Choroid plexus epithelial cell (primary cell): ENCODE measurements at regions not wholly inside any gene's neighbourhood (a gene's known extent, or its start where the extent isn't known, plus 50 kb on each side); places are given as distances from the start of the nearest gene placed in this dataset.

Experiments
- DNase-seq: peaks from one replicate; pipeline ENCODE4 v3.0.0-alpha.2; 2010; ENCODE audit warnings: low read depth
- H3K4me3 ChIP-seq: 2 replicates; pipeline ENCODE4 v1.5.1; 2011; ENCODE audit warnings: low read depth, mild to moderate bottlenecking, control low read depth, low read length, moderate library complexity
- CTCF ChIP-seq: conservative IDR thresholded peaks from 2 replicates; pipeline ENCODE4 v1.5.1; 2011; ENCODE audit warnings: low read depth, mild to moderate bottlenecking, control low read depth, inconsistent platforms, low read length, moderate library complexity

- H3K4me3 ChIP-seq, result peak overlapping the region; percentile 57
- DNase-seq, result no peak
- TF ChIP-seq CTCF, result no peak
Measured at GRCh38 chr14:50002926-50003212, 110.0 kb downstream of the ARF6 start.

- peak; percentile 21 for TF ChIP-seq CTCF
- H3K4me3 ChIP-seq, result peak overlapping the region; percentile 57
- peak; percentile 50 for DNase-seq
Measured at GRCh38 chr14:50003213-50004021, 110.5 kb downstream of the ARF6 start.

- no peak overlapping the region for H3K4me3 ChIP-seq
- no peak for DNase-seq
- no peak for TF ChIP-seq CTCF
Measured at GRCh38 chr14:50006141-50006540, 110.2 kb downstream of the VCPKMT start.

- no peak for DNase-seq
- no peak overlapping the region for H3K4me3 ChIP-seq
- TF ChIP-seq CTCF, result no peak
Measured at GRCh38 chr14:50007123-50007903, 109.1 kb downstream of the VCPKMT start.

- H3K4me3 ChIP-seq, result no peak overlapping the region
- no peak for DNase-seq
- no peak for TF ChIP-seq CTCF
Measured at GRCh38 chr14:50008562-50008961, 107.8 kb downstream of the VCPKMT start.

- peak; percentile 67 for DNase-seq
- H3K4me3 ChIP-seq, result no peak overlapping the region
- no peak for TF ChIP-seq CTCF
Measured at GRCh38 chr14:50008974-50009373, 107.4 kb downstream of the VCPKMT start.
